Gastrocnemius medialis (tissue), 4 donors: ENCODE measurements at regions not wholly inside any gene's neighbourhood (a gene's known extent, or its start where the extent isn't known, plus 50 kb on each side); places are given as distances from the start of the nearest gene placed in this dataset.
"Not testable (repeated sequence)": the region's sequence is repeated elsewhere in the genome, so short reads cannot be mapped to it uniquely, and the experiment has no call there.

Experiments used
- ATAC-seq, 2 donors: fragments of 150-250 bp; one replicate each; pipeline ENCODE4 v1.9.1; 2016
- DNase-seq, 2 donors: peaks; one replicate each; pipeline ENCODE4 v3.0.0-alpha.2; 2019
- H3K27ac ChIP-seq, 4 donors: fragments of 200-600 bp; sonication (generic); 1 replicate in 1 of 4; 2 replicates in 3 of 4; pipeline ENCODE4 v1.5.1; 2016 to 2018; ENCODE audit warnings: mild to moderate bottlenecking in 2 of 4, moderate library complexity in 1 of 4
- H3K27me3 ChIP-seq, 3 donors: fragments of 200-600 bp; sonication (generic) in 2 of 3; 1 replicate in 1 of 3; 2 replicates in 2 of 3; pipeline versions ENCODE4 v1.5.1 to v1.6.0; 2016 to 2019; ENCODE audit warnings: mild to moderate bottlenecking in 1 of 3, moderate library complexity in 1 of 3
- H3K36me3 ChIP-seq, 2 donors: fragments of 200-600 bp; sonication (generic) in 1 of 2; one replicate each; pipeline ENCODE4 v1.5.1; 2017 to 2018
- H3K4me1 ChIP-seq, 2 donors: fragments of 200-600 bp; sonication (generic) in 1 of 2; one replicate each; pipeline ENCODE4 v1.5.1; 2016 to 2017; ENCODE audit warnings: mild to moderate bottlenecking in 2 of 2
- H3K4me3 ChIP-seq, 4 donors: fragments of 200-600 bp; sonication (generic) in 3 of 4; 1 replicate in 1 of 4; 2 replicates in 3 of 4; pipeline ENCODE4 v1.5.1; 2016 to 2019; ENCODE audit warnings: mild to moderate bottlenecking in 2 of 4
- H3K9me3 ChIP-seq, 3 donors: fragments of 200-600 bp; sonication (generic) in 2 of 3; 1 replicate in 1 of 3; 2 replicates in 2 of 3; pipeline ENCODE4 v1.5.1; 2016 to 2019
- POLR2A ChIP-seq, 2 donors: fragments of 450-650 bp; IDR thresholded peaks; one replicate each; pipeline ENCODE4 v1.6.1; 2017; ENCODE audit warnings: antibody characterized with exemption in 2 of 2, mild to moderate bottlenecking in 2 of 2, moderate library complexity in 2 of 2
- in situ Hi-C, 4 donors: fragments of 200-750 bp; cut with MboI; loops; one replicate each; pipeline versions ENCODE4 v1.15.0 to v1.8.0; 2017; ENCODE audit warnings: low sequenced_read_pairs in 4 of 4
- intact Hi-C: fragments of 100-400 bp; cut with DNase I; formaldehyde crosslinking; loops from one replicate; pipeline ENCODE4 v1.15.1; 2023; ENCODE audit warnings: low total_unique reads
- TF ChIP-seq, protein P1 (sequence below), 5 experiments: fragments of 450-650 bp in 3 of 5; fragments of 200-600 bp in 2 of 5; sonication (generic) in 2 of 5; IDR thresholded peaks in 4 of 5; conservative IDR thresholded peaks in 1 of 5; 1 replicate in 4 of 5; 2 replicates in 1 of 5; pipeline ENCODE4 v1.5.1; 2016 to 2019; ENCODE audit warnings: antibody characterized with exemption in 5 of 5, mild to moderate bottlenecking in 3 of 5, moderate library complexity in 3 of 5

- intact Hi-C loops = no loop called here
- Histone ChIP-seq H3K27me3 (no peaks in the 10 kb centered on the region), H3K9me3 (no peaks in the 10 kb centered on the region), H3K4me1 (no peaks in the 10 kb centered on the region), H3K4me3 (no peak overlapping the region), H3K27ac (no peak overlapping the region), H3K36me3 (no peaks in the 10 kb centered on the region)
- ATAC-seq = no peak
- TF ChIP-seq POLR2A (IDR thresholded peaks at IDR 0.05) = no peak
- TF ChIP-seq, protein P1, sequence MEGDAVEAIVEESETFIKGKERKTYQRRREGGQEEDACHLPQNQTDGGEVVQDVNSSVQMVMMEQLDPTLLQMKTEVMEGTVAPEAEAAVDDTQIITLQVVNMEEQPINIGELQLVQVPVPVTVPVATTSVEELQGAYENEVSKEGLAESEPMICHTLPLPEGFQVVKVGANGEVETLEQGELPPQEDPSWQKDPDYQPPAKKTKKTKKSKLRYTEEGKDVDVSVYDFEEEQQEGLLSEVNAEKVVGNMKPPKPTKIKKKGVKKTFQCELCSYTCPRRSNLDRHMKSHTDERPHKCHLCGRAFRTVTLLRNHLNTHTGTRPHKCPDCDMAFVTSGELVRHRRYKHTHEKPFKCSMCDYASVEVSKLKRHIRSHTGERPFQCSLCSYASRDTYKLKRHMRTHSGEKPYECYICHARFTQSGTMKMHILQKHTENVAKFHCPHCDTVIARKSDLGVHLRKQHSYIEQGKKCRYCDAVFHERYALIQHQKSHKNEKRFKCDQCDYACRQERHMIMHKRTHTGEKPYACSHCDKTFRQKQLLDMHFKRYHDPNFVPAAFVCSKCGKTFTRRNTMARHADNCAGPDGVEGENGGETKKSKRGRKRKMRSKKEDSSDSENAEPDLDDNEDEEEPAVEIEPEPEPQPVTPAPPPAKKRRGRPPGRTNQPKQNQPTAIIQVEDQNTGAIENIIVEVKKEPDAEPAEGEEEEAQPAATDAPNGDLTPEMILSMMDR (IDR thresholded peaks at IDR 0.05 in 4 of 5, conservative IDR thresholded peaks at IDR 0.05 in 1 of 5) = no peak
- in situ Hi-C loops = no loop called here
- no peak for DNase-seq
Observed at GRCh38 chr7:57775396-57776088, 325.6 kb downstream of the ZNF716 start.

GRCh38 chr7:57776136-57776856 lies 326.3 kb downstream of the ZNF716 start:
- H3K9me3 ChIP-seq, DNase-seq, ATAC-seq, H3K27ac ChIP-seq, H3K27me3 ChIP-seq, H3K36me3 ChIP-seq, intact Hi-C loops, H3K4me3 ChIP-seq, H3K4me1 ChIP-seq, in situ Hi-C loops: not testable (repeated sequence)

DNA sequence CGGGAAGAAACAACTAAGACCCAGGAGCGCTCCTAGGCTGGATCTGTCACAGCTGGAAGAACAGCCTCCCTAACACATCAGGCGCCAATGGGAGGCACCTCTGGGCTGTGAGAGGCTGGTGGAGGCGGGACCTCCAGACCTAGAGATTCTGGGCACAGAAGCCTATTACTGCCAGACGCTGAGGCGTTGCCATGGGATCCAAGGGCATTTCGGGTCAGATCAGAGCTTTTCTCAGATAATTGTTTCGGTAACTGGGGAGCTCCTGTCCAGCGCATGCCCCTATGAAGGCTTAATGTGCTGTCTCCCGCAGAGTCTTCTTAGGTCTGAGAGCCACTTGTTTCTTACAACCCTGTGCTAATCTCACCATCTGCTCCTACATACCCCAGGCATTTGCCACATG lies 339.2 kb downstream of the ZNF716 start:
- DNase-seq = no peak
- Histone ChIP-seq H3K9me3 (no peaks in the 10 kb centered on the region), H3K27ac (no peak overlapping the region), H3K4me1 (no peaks in the 10 kb centered on the region), H3K36me3 (no peaks in the 10 kb centered on the region), H3K27me3 (no peaks in the 10 kb centered on the region), H3K4me3 (no peak overlapping the region)
- no peak for ATAC-seq
- TF ChIP-seq, protein P1 (IDR thresholded peaks at IDR 0.05 in 4 of 5, conservative IDR thresholded peaks at IDR 0.05 in 1 of 5) = no peak
- no peak for TF ChIP-seq POLR2A (IDR thresholded peaks at IDR 0.05)
- intact Hi-C loops = no loop called here
- in situ Hi-C loops = no loop called here

DNA sequence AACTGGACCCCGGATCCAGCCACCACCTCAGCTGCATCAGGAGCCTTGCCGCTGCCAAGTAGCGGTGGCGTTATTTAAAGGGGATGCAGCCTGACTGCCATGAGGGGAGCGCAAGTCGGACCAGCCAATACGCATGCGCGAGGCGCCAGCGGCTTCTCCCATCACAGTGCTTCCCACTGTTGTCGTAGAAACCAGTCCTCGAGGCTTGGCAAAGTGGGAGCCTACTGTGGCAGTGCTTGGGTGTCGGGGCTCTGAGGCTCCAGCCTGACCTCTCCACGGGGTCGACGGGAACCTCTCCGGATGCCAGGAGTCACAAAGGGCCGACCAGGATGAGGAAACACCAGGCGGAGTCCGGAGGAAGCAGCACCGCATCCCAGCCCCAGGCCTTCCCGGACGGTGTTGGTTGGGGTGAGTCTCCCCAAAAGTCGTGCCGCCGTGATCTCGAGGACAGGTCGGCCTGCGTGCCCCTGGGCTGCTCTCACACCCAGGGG lies 369.6 kb downstream of the ZNF716 start:
- DNase-seq (no peak), ATAC-seq (no peak)
- in situ Hi-C loops (no loop called here), intact Hi-C loops (no loop called here)
- H3K4me3 ChIP-seq = no peak overlapping the region
- no peaks in the 10 kb centered on the region for H3K27me3 ChIP-seq
- H3K9me3 ChIP-seq = no peaks in the 10 kb centered on the region
- no peak overlapping the region for H3K27ac ChIP-seq
- TF ChIP-seq, protein P1 (IDR thresholded peaks at IDR 0.05 in 4 of 5, conservative IDR thresholded peaks at IDR 0.05 in 1 of 5) = no peak
- TF ChIP-seq POLR2A (IDR thresholded peaks at IDR 0.05) = no peak
- no peaks in the 10 kb centered on the region for H3K4me1 ChIP-seq
- H3K36me3 ChIP-seq = no peaks in the 10 kb centered on the region

DNA sequence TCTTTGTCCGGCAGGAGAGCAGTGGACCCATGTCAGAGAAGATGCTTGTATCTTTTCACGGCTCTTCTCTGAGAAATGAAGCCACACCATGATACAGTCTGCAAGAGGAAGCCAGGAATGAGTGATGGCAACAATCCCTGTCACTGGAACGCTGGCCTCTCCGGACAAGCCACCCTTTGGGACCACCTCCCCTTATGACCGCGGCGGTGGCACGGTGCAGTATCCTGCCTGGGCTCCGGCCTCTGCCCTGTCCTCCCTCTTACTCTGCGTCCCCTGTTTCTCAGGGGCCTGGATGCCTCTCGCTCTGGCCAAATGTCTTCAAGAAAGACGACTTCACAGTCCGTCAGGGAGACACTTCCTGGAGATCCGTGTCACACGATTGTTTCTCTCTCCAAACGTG lies 370.5 kb downstream of the ZNF716 start:
- no peak for TF ChIP-seq POLR2A (IDR thresholded peaks at IDR 0.05)
- in situ Hi-C loops (no loop called here), intact Hi-C loops (no loop called here)
- Histone ChIP-seq H3K4me1 (no peaks in the 10 kb centered on the region), H3K9me3 (no peaks in the 10 kb centered on the region), H3K4me3 (no peak overlapping the region), H3K36me3 (no peaks in the 10 kb centered on the region), H3K27ac (no peak overlapping the region), H3K27me3 (no peaks in the 10 kb centered on the region)
- ATAC-seq (no peak), DNase-seq (no peak)
